Endothelial cell of umbilical vein (primary cell): ENCODE measurements at regions not wholly inside any gene's neighbourhood (a gene's known extent, or its start where the extent isn't known, plus 50 kb on each side); places are given as distances from the start of the nearest gene placed in this dataset.

ENCODE experiments used
- BruUV-seq: library from RNA; stranded (reverse); fragments of 400-500 nt; replicated peaks from 2 replicates; lab custom pipeline; 2021; lab: Mats Ljungman, UMichigan
- CTCF ChIA-PET: fragments of 300-600, 350-600 bp; sonication (Branson Sonifier 250); formaldehyde crosslinking; loops from one replicate; lab custom pipeline; 2021; ENCODE audit warnings: antibody characterized with exemption, inconsistent platforms; lab: Charles Lee
- POLR2A ChIA-PET: fragments of 300-600, 350-600 bp; sonication (Branson Sonifier 250); formaldehyde crosslinking; loops from one replicate; lab custom pipeline; 2021; ENCODE audit warnings: antibody characterized with exemption, inconsistent platforms; lab: Charles Lee
- DNase-seq: peaks from one replicate; pipeline ENCODE4 v3.0.0-alpha.2; 2011; ENCODE audit warnings: low read depth, low spot score
- FAIRE-seq: peaks from 2 replicates; lab custom pipeline; 2011; peaks lifted over from hg19 to GRCh38; lab: Jason Lieb, UNC
- H2AFZ ChIP-seq: 2 replicates; pipeline ENCODE4 v1.6.0; 2012; ENCODE audit warnings: low read depth, low read length, control low read depth, inconsistent platforms
- H3K27ac ChIP-seq: 2 replicates; pipeline ENCODE4 v1.5.1; 2011; ENCODE audit warnings: low read depth, mild to moderate bottlenecking, control low read depth, low read length, moderate library complexity; ENCODE audit not compliant: insufficient read depth
- H3K27me3 ChIP-seq, 2 experiments: 2 replicates each; pipeline versions ENCODE4 v1.6.0 to v1.6.1; 2011; ENCODE audit warnings: low read length in 2 of 2, mixed read lengths in 1 of 2; ENCODE audit not compliant: control insufficient read depth in 2 of 2, insufficient read depth in 2 of 2
- H3K36me3 ChIP-seq, 2 experiments: 2 replicates in 1 of 2; 3 replicates in 1 of 2; pipeline ENCODE4 v1.5.1; 2011; ENCODE audit warnings: low read length in 2 of 2, mild to moderate bottlenecking in 1 of 2, moderate library complexity in 1 of 2; ENCODE audit not compliant: control insufficient read depth in 2 of 2, insufficient read depth in 2 of 2; ENCODE audit errors: extremely low read depth in 1 of 2
- H3K4me1 ChIP-seq: 3 replicates; pipeline ENCODE4 v1.5.1; 2011; ENCODE audit warnings: mild to moderate bottlenecking, low read length; ENCODE audit not compliant: control insufficient read depth, insufficient read depth; ENCODE audit errors: extremely low read depth
- H3K4me2 ChIP-seq: 2 replicates; pipeline ENCODE4 v1.6.1; 2011; ENCODE audit warnings: low read length, control low read depth, mixed read lengths; ENCODE audit not compliant: insufficient read depth
- H3K4me3 ChIP-seq, 3 experiments: fragments of 200-600 bp in 1 of 3; sonication (generic), shearing (Covaris generic) in 1 of 3; replicated peaks in 1 of 3; 2 replicates each; pipeline ENCODE4 v1.5.1; 2011 to 2016; ENCODE audit warnings: control low read depth in 3 of 3, low read length in 3 of 3, mild to moderate bottlenecking in 2 of 3, inconsistent platforms in 1 of 3, low read depth in 1 of 3, moderate library complexity in 1 of 3; ENCODE audit not compliant: insufficient read depth in 1 of 3
- H3K79me2 ChIP-seq: 2 replicates; pipeline ENCODE4 v1.6.0; 2012; ENCODE audit warnings: low read length, inconsistent platforms; ENCODE audit not compliant: control insufficient read depth, insufficient read depth
- H3K9ac ChIP-seq: replicated peaks from 2 replicates; pipeline ENCODE3; 2011; ENCODE audit warnings: low read length, control low read depth; ENCODE audit not compliant: insufficient read depth; ENCODE audit errors: extremely low read depth
- H3K9me1 ChIP-seq: replicated peaks from 3 replicates; pipeline ENCODE4 v1.6.0; 2011; ENCODE audit warnings: mild to moderate bottlenecking, low read length; ENCODE audit not compliant: control insufficient read depth, insufficient read depth; ENCODE audit errors: extremely low read depth
- H3K9me3 ChIP-seq: replicated peaks from 2 replicates; pipeline ENCODE4 v1.5.1; 2012; ENCODE audit warnings: low read length, inconsistent platforms; ENCODE audit not compliant: control insufficient read depth, insufficient read depth
- H4K20me1 ChIP-seq: replicated peaks from 2 replicates; pipeline ENCODE3; 2011; ENCODE audit warnings: mild to moderate bottlenecking, low read length; ENCODE audit not compliant: control insufficient read depth, insufficient read depth; ENCODE audit errors: extremely low read depth
- CTCF ChIP-seq, 2 donors: IDR thresholded peaks; 1 replicate in 1 of 2; 2 replicates in 1 of 2; pipeline ENCODE4 v1.5.1; 2011; ENCODE audit warnings: low read length in 2 of 2, mild to moderate bottlenecking in 2 of 2, moderate library complexity in 2 of 2, control low read depth in 1 of 2, inconsistent platforms in 1 of 2, low read depth in 1 of 2; ENCODE audit not compliant: insufficient read depth in 1 of 2; ENCODE audit errors: extremely low read depth in 1 of 2
- EZH2 ChIP-seq: IDR thresholded peaks from 2 replicates; pipeline ENCODE4 v1.6.1; 2012; ENCODE audit warnings: borderline replicate concordance, low read depth, mild to moderate bottlenecking, moderate library complexity, low read length, inconsistent platforms; ENCODE audit not compliant: severe bottlenecking
- FOS ChIP-seq: IDR thresholded peaks from 2 replicates; pipeline ENCODE4 v1.6.1; 2011; ENCODE audit warnings: mild to moderate bottlenecking, low read length, moderate library complexity, borderline replicate concordance; ENCODE audit not compliant: insufficient read depth
- GATA2 ChIP-seq: IDR thresholded peaks from 2 replicates; pipeline ENCODE4 v1.7.0; 2011; ENCODE audit warnings: low read depth, mild to moderate bottlenecking, moderate library complexity, mixed read lengths, low read length; ENCODE audit not compliant: insufficient read length, insufficient read depth
- JUN ChIP-seq: IDR thresholded peaks from 2 replicates; pipeline ENCODE4 v1.6.1; 2011; ENCODE audit warnings: borderline replicate concordance, low read depth; ENCODE audit not compliant: insufficient read length, insufficient read depth
- MAX ChIP-seq: IDR thresholded peaks from 2 replicates; pipeline ENCODE4 v1.6.1; 2011; ENCODE audit not compliant: insufficient read depth, insufficient read length
- MYC ChIP-seq: IDR thresholded peaks from one replicate; pipeline ENCODE4 v1.6.1; 2011; ENCODE audit warnings: mild to moderate bottlenecking, low read depth, low read length
- POLR2A ChIP-seq: IDR thresholded peaks from 2 replicates; pipeline ENCODE4 v1.6.1; 2012; ENCODE audit warnings: low read depth, mild to moderate bottlenecking, control low read depth, low read length
- POLR2AphosphoS5 ChIP-seq: IDR thresholded peaks from 2 replicates; pipeline ENCODE4 v1.6.1; 2012; ENCODE audit warnings: low read depth, mild to moderate bottlenecking, control low read depth, low read length, moderate library complexity; ENCODE audit not compliant: insufficient read depth
- dilution Hi-C: fragments of 300-500 bp; cut with MboI; formaldehyde crosslinking; loops from one replicate; pipeline ENCODE4 v1.15.0; 2019; ENCODE audit warnings: low sequenced_read_pairs; ENCODE audit not compliant: extremely low pct_ligation_motif_present
- intact Hi-C: fragments of 100-400 bp; cut with micrococcal nuclease; formaldehyde crosslinking; loops from one replicate; pipeline ENCODE4 v1.10.0; 2022

GRCh38 chr2:105600037-105600442 lies 144.7 kb upstream of the NCK2 start:
- BruUV-seq: no TSS peak

More at GRCh38 chr2:105600037-105600442, 144.7 kb upstream of the NCK2 start:
- DNase-seq (no peak), FAIRE-seq (no peak)
- no peaks in the 10 kb centered on the region for H4K20me1 ChIP-seq
- H3K36me3 ChIP-seq: no peaks in the 10 kb centered on the region
- no peaks in the 10 kb centered on the region for H3K27me3 ChIP-seq
- intact Hi-C loops (no loop called here), dilution Hi-C loops (no loop called here)
- no peak overlapping the region for H2AFZ ChIP-seq
- H3K27ac ChIP-seq: no peak overlapping the region
- POLR2A ChIA-PET: no interaction called here
- no peak overlapping the region for H3K4me2 ChIP-seq
- no peaks in the 10 kb centered on the region for H3K9me3 ChIP-seq
- no peaks in the 10 kb centered on the region for H3K79me2 ChIP-seq
- H3K4me1 ChIP-seq: no peaks in the 10 kb centered on the region
- CTCF ChIA-PET: no interaction called here
- no peaks in the 10 kb centered on the region for H3K9me1 ChIP-seq
- no peak for TF ChIP-seq JUN
- TF ChIP-seq MAX: no peak
- TF ChIP-seq POLR2A: no peak
- no peak for TF ChIP-seq EZH2
- TF ChIP-seq CTCF (IDR thresholded peaks at IDR 0.05; ENCODE audit: extremely low read depth in 1 of 2, insufficient read depth in 1 of 2, low read depth in 1 of 2, low read length in 2 of 2): no peak
- no peak for TF ChIP-seq POLR2AphosphoS5
- TF ChIP-seq MYC: no peak
- no peak for TF ChIP-seq GATA2
- TF ChIP-seq FOS: no peak
- H3K9ac ChIP-seq: no peak overlapping the region
- H3K4me3 ChIP-seq: no peak overlapping the region
